HG02759 (cell line): ENCODE measurements at regions not wholly inside any gene's neighbourhood (a gene's known extent, or its start where the extent isn't known, plus 50 kb on each side); places are given as distances from the start of the nearest gene placed in this dataset.
A peak's percentile ranks its signal among the peaks of the same experiment; 100 is the strongest.

Source experiments
- ATAC-seq: cut with Tn5 transposase; IDR thresholded peaks from one replicate; pipeline ENCODE4 v1.9.1; 2021; ENCODE audit warnings: mild to moderate bottlenecking, moderate library complexity; ENCODE audit not compliant: unreplicated experiment

GRCh38 chr12:14148489-14149270 lies 167.3 kb upstream of the GRIN2B start:
- ATAC-seq, result no peak

DNA sequence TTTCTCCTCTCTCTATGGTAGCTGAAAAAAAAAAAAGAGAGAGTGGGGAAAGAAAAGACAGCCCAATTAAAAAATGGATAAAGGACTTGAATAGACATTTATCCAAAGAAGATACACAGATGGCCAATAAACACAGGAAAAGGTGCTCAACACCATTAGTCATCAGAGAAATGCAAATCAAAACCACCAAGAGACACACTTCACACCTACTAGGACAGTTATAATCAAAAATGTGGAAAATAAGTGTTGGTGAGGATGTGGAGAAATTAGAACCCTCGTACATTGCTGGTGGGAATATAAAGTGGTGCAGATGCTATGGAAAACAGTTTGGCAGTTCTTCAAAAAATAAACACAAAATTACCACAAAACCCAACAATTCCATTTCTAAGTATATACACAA lies 172.4 kb upstream of the GRIN2B start:
- ATAC-seq, result no peak

DNA sequence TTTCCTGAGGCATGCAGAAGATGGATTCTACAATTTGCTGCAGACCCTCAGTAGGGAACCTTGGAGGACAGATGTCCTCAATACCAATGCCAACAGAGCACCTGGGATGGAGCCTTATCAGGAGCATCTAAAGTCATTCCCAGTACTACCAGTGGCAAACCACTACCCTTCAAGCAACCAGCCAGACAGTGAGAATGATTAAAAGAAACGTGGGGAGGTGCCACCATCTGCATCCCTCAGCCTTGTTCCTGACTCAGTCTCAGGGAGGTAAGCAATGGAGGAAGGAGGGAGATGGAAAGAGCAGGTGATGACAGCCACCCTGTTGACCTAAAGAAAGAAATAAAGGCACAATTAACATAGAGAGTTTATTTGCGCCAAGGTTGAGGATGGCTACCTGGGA lies 175.2 kb upstream of the GRIN2B start:
- peak; percentile 2 for ATAC-seq

- peak; percentile 98 for ATAC-seq
Observed at GRCh38 chr12:14157088-14157747, 175.8 kb upstream of the GRIN2B start.

DNA sequence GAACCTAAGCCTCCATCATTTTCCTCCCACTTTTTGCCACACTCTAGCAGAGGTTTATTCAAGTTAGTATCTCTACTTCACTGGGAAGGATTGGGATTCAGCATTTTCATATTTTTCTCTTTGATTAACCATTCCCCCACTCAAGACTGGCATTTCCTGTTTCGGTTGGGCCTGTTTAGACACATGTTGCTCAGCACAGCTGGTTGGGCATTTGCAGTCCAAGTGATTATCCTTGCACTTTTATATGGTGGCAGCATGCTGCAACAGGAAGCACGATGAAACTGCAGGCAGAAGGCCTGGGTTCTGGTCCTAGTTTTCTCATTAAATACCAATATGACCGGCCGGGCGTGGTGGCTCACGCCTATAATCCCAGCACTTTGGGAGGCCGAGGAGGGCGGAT lies 182.9 kb upstream of the GRIN2B start:
- ATAC-seq, result no peak

GRCh38 chr12:14167005-14167628 lies 185.7 kb upstream of the GRIN2B start:
- peak; percentile 42 for ATAC-seq

GRCh38 chr12:14169281-14169680 lies 187.9 kb upstream of the GRIN2B start:
- no peak for ATAC-seq

DNA sequence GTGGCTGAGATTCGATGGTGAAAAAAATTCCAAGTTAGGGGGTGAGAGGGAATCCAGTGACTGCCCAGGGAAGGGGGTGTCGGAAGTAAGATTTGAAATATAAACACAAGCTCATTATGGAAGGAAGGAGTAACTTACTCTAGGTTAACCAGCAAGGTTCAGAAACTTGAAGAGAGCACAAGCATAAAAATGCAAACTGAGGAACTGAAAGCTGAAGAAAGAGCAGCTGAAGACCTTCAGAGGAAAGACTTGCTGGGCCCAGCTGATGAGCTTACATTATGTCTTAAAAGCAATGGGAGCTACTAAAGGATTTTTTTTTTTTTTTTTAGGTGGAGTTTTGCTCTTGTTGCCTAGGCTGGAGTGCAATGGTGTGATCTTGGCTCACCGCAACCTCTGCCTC lies 189.7 kb upstream of the GRIN2B start:
- peak; percentile 72 for ATAC-seq

GRCh38 chr12:14175206-14175605 lies 190.3 kb upstream of the ATF7IP start:
- ATAC-seq, result no peak

DNA sequence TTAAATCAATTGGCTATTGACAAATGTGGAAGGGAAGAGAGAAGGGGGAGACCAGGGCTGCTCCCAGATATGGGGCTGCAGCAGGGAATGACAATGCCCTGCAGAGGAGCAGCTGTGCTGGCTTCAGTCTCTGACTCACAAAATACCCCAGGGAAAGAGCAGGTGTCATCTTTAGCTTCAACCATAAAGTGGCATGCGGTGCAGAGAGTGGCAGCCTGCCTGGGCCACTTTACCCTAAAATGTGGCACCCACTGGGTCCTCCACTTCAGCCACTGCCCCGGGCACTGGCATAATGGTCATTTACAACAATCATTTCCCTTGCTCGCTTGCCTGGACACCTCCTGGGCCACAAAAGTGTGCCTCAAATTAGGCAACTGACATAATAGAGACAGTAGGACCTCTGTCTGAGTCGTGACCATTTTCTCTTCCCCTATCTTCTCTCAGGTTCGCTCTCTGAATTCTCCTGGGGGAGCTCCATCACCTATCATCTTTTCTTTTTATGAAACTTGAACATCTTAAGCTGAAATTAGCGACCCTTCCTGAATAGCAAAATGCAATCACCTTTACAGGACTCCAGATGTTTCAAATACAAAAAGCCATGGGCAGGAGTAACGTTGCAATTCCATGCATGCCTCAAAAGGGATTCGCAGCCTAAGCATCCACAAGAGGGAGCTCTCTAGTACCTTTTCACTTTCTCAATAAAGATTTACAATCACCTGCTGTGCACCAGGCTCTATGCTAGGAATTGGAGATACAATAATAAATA lies 179.9 kb upstream of the ATF7IP start:
- ATAC-seq, result peak; percentile 76

DNA sequence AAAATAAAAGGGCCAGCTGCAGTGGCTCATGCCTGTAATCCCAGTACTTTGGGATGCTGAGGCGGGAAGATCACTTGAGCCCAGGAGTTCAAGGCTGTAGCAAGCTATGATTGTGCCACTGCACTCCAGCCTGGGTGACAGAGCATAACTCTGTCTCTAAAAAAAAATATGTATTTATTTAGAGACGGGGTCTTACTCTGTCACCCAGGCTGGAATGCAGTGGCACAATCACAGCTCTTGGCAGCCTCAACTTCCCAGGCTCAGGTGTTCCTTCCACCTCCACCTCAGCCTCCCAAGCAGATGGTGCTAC lies 179.3 kb upstream of the ATF7IP start:
- ATAC-seq, result peak; percentile 9

- no peak for ATAC-seq
Observed at GRCh38 chr12:14187002-14187401, 178.5 kb upstream of the ATF7IP start.

DNA sequence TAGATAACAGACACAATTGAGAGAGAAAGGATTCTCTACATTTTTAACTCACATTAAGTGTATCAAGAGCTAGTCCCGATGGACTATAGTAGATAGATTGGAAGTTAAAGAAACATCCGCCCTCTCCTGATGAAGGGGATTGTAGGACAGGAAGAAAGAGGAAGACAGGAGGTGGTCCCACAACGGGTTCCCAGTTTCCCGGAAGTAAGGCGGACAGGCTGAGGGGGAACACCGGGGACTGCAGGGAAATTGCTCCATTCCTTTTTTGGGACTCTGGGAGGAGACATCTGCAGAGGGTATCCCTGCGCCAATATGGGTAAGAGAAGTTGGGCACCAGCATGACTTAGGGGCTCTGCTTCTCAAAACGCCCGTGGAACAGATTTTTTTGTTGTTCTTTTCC lies 177.5 kb upstream of the ATF7IP start:
- ATAC-seq, result no peak

DNA sequence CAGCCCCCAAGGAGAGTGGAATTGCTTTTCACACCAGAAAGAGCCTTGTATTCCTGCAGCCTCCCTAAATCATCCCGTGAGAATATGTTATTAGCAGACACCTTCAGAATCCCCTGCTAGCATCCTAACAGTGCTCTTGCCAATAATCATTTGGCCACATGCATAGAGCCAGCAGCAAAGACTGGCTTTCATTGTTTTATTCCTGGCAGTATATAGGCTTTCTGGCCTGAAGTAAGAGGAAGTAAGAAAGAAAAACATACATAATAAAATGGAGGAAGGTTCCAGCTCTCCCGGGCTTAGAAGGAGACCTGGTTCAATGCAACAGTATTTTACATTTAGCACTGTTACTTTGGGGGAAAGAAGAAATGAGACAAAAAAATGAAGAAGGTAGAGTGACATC lies 176.7 kb upstream of the ATF7IP start:
- no peak for ATAC-seq

- ATAC-seq, result no peak
Observed at GRCh38 chr12:14190694-14191093, 174.8 kb upstream of the ATF7IP start.

DNA sequence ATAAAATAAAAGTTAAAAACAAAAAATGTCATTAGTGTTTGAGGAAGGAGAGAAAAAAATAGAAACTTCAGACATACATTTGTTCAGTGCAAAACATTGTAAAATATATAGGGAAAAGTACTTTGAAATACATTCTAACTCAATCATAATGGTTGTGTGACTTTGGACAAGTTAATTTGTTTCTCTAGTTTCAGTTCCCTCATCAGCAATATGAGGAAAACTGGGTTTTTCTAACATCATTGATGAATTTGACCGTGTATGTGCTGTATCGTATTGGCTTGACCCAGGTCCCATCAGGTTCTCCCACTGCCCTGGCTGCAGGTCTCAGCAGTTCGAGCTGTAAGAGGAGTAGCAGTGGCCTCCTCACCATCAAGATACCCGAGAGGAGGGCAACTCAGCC lies 173.9 kb upstream of the ATF7IP start:
- no peak for ATAC-seq

- ATAC-seq, result no peak
Observed at GRCh38 chr12:14193639-14194038, 171.8 kb upstream of the ATF7IP start.

- ATAC-seq, result no peak
Observed at GRCh38 chr12:14194572-14194971, 170.9 kb upstream of the ATF7IP start.

- ATAC-seq, result no peak
Observed at GRCh38 chr12:14199455-14200198, 165.9 kb upstream of the ATF7IP start.

DNA sequence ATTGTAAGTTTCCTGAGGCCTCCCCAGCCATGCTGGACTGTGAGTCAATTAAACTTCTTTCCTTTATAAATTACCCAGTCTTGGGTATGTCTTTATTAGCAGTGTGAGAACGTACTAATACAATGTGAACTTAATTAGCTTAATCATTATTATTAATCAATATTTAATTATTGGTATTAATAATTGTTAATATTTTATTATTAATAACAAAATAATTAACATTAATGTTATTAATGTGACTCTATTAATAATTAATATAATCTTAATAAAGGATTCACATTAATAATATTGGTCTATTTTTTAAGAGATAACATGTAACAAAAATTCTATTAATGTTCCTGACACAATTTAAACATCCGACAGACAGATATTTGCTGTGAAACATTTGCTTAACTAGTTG lies 164.9 kb upstream of the ATF7IP start:
- no peak for ATAC-seq

- no peak for ATAC-seq
Observed at GRCh38 chr12:14201291-14201690, 164.2 kb upstream of the ATF7IP start.
